GM19025 (cell line): ENCODE measurements at regions not wholly inside any gene's neighbourhood (a gene's known extent, or its start where the extent isn't known, plus 50 kb on each side); places are given as distances from the start of the nearest gene placed in this dataset.
"Not testable (repeated sequence)": the region's sequence is repeated elsewhere in the genome, so short reads cannot be mapped to it uniquely, and the experiment has no call there.

Experiments
- ATAC-seq: cut with Tn5 transposase; IDR thresholded peaks from one replicate; pipeline ENCODE4 v1.9.1; 2021; ENCODE audit warnings: mild to moderate bottlenecking, low read depth, moderate library complexity; ENCODE audit not compliant: unreplicated experiment

- no peak for ATAC-seq
Measured at GRCh38 chr5:83815661-83816060, 95.0 kb upstream of the HAPLN1 start.

GRCh38 chr5:83810511-83810910 lies 89.9 kb upstream of the HAPLN1 start:
- no peak for ATAC-seq

GRCh38 chr5:83802686-83803085 lies 82.0 kb upstream of the HAPLN1 start:
- no peak for ATAC-seq

- no peak for ATAC-seq
Measured at GRCh38 chr5:83800201-83800600, 79.5 kb upstream of the HAPLN1 start.

- ATAC-seq, result not testable (repeated sequence)
Measured at GRCh38 chr5:83799020-83799419, 78.4 kb upstream of the HAPLN1 start.

GRCh38 chr5:83789371-83789770 lies 68.7 kb upstream of the HAPLN1 start:
- ATAC-seq, result no peak

- ATAC-seq, result no peak
Measured at GRCh38 chr5:83787631-83788030, 67.0 kb upstream of the HAPLN1 start.

GRCh38 chr5:83785176-83785668 lies 64.6 kb upstream of the HAPLN1 start:
- ATAC-seq, result no peak

- ATAC-seq, result no peak
Measured at GRCh38 chr5:83780699-83781350, 60.2 kb upstream of the HAPLN1 start.

- no peak for ATAC-seq
Measured at GRCh38 chr5:83777856-83778255, 57.2 kb upstream of the HAPLN1 start.

- ATAC-seq, result no peak
Measured at GRCh38 chr5:83776437-83777031, 55.9 kb upstream of the HAPLN1 start.
